ENCODE measurements at regions not wholly inside any gene's neighbourhood (a gene's known extent, or its start where the extent isn't known, plus 50 kb on each side); places are given as distances from the start of the nearest gene placed in this dataset.
"Not testable (repeated sequence)": the region's sequence is repeated elsewhere in the genome, so short reads cannot be mapped to it uniquely, and the experiment has no call there.

DNA sequence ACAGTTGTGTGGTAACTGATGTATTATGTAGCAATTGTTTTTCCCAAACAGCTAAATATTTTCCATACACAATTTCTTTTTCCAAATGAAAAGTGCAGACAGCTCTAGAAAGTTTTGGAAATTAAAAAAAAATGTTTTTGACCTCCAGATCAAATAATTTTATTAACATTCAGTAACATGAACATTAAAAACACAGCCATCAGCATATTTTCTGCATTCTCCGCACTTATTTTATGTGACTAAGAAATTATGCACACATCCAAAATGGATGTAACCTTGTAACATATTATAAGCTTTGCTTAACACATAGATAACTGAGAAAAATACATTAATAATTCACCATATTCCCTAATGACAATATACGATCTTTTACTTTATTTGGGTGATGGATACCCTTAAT, 224.6 kb downstream of the VGLL3 start:
- DNase-seq, result no peak
- CTCF ChIA-PET, result no interaction called here
- H3K9me3 ChIP-seq (ENCODE audit: control extremely low read depth in 1 of 3, control insufficient read depth in 2 of 3, insufficient read depth in 1 of 3, low read length in 2 of 3), result no peaks in the 10 kb centered on the region
- no peaks in the 10 kb centered on the region for H4K20me1 ChIP-seq (ENCODE audit: control insufficient read depth, insufficient read depth, low read length, poor library complexity, severe bottlenecking)
- Mint-ChIP-seq H3K9me3 (ENCODE audit: insufficient read depth) (no peaks in the 10 kb centered on the region), H3K4me3 (no peak overlapping the region), H3K27ac (no peak overlapping the region), H3K27me3 (no peaks in the 10 kb centered on the region), H3K4me1 (no peaks in the 10 kb centered on the region)
- POLR2A ChIA-PET, result no interaction called here
- H3K36me3 ChIP-seq (replicated peaks in 1 of 2; ENCODE audit: control extremely low read depth in 1 of 2, control insufficient read depth in 1 of 2, extremely low read depth in 1 of 2, insufficient read depth in 2 of 2, low read length in 1 of 2), result no peaks in the 10 kb centered on the region
- no peak overlapping the region for H3K4me2 ChIP-seq (replicated peaks; ENCODE audit: low read depth, low read length, poor library complexity, severe bottlenecking)
- no peak overlapping the region for H3K4me3 ChIP-seq (ENCODE audit: control extremely low read depth in 1 of 5, extremely low read depth in 1 of 5, insufficient read depth in 1 of 5, low read depth in 2 of 5, low read length in 4 of 5)
- H3K79me2 ChIP-seq (ENCODE audit: control insufficient read depth, insufficient read depth, low read length), result no peaks in the 10 kb centered on the region
- no peak for ATAC-seq (ENCODE audit: low read depth)
- no peaks in the 10 kb centered on the region for H3K4me1 ChIP-seq (ENCODE audit: control insufficient read depth in 2 of 2, insufficient read depth in 2 of 2, low read length in 2 of 2)
- no peak overlapping the region for H2AFZ ChIP-seq (ENCODE audit: insufficient read depth, low read depth, low read length, poor library complexity, severe bottlenecking)
- no peaks in the 10 kb centered on the region for H3K27me3 ChIP-seq (replicated peaks in 1 of 4; ENCODE audit: control extremely low read depth in 1 of 4, control insufficient read depth in 3 of 4, insufficient read depth in 4 of 4, low read length in 3 of 4)
- no peak for TF ChIP-seq EZH2 (IDR thresholded peaks at IDR 0.05; ENCODE audit: borderline replicate concordance, insufficient read depth, low read depth, low read length, poor library complexity, severe bottlenecking)
- TF ChIP-seq CTCF (IDR thresholded peaks at IDR 0.05), result no peak
- intact Hi-C loops (cut with micrococcal nuclease), result no loop called here
- no peak overlapping the region for H3K9ac ChIP-seq (ENCODE audit: low read length)
- H3K27ac ChIP-seq (ENCODE audit: low read length in 2 of 2), result no peak overlapping the region
- WGBS (ENCODE audit: insufficient coverage), result no CpG with 5 or more reads among the region's 2 CpGs

GRCh38 chr3:86757322-86758179, 233.4 kb downstream of the VGLL3 start:
- H2AFZ ChIP-seq (ENCODE audit: insufficient read depth, low read depth, low read length, poor library complexity, severe bottlenecking); H3K9ac ChIP-seq (ENCODE audit: low read length); H3K9me3 ChIP-seq (ENCODE audit: control extremely low read depth in 1 of 3, control insufficient read depth in 2 of 3, insufficient read depth in 1 of 3, low read length in 2 of 3); CTCF ChIA-PET; intact Hi-C loops (cut with micrococcal nuclease); H3K27me3 Mint-ChIP-seq; H3K79me2 ChIP-seq (ENCODE audit: control insufficient read depth, insufficient read depth, low read length); H3K27ac Mint-ChIP-seq; ATAC-seq (ENCODE audit: low read depth); H3K4me3 ChIP-seq (ENCODE audit: control extremely low read depth in 1 of 5, extremely low read depth in 1 of 5, insufficient read depth in 1 of 5, low read depth in 2 of 5, low read length in 4 of 5); H3K9me3 Mint-ChIP-seq (ENCODE audit: insufficient read depth); H3K4me1 Mint-ChIP-seq; H3K27ac ChIP-seq (ENCODE audit: low read length in 2 of 2); POLR2A ChIA-PET; H4K20me1 ChIP-seq (ENCODE audit: control insufficient read depth, insufficient read depth, low read length, poor library complexity, severe bottlenecking); H3K36me3 ChIP-seq (replicated peaks in 1 of 2; ENCODE audit: control extremely low read depth in 1 of 2, control insufficient read depth in 1 of 2, extremely low read depth in 1 of 2, insufficient read depth in 2 of 2, low read length in 1 of 2); H3K4me1 ChIP-seq (ENCODE audit: control insufficient read depth in 2 of 2, insufficient read depth in 2 of 2, low read length in 2 of 2); H3K27me3 ChIP-seq (replicated peaks in 1 of 4; ENCODE audit: control extremely low read depth in 1 of 4, control insufficient read depth in 3 of 4, insufficient read depth in 4 of 4, low read length in 3 of 4); H3K4me2 ChIP-seq (replicated peaks; ENCODE audit: low read depth, low read length, poor library complexity, severe bottlenecking); H3K4me3 Mint-ChIP-seq; DNase-seq: not testable (repeated sequence)
- WGBS (ENCODE audit: insufficient coverage), result 96% methylated on average over 42 of the region's 44 CpGs
